H1 (cell line): ENCODE measurements at regions not wholly inside any gene's neighbourhood (a gene's known extent, or its start where the extent isn't known, plus 50 kb on each side); places are given as distances from the start of the nearest gene placed in this dataset.

Experiments used
- CHD1 ChIP-seq: IDR thresholded peaks from 2 replicates; pipeline ENCODE4 v1.6.1; 2012; ENCODE audit warnings: low read depth, low read length, improper control_type of control experiment
- GTF2F1 ChIP-seq: IDR thresholded peaks from 2 replicates; pipeline ENCODE4 v1.6.1; 2012; ENCODE audit warnings: low read depth, low read length, improper control_type of control experiment, borderline replicate concordance
- POU5F1 ChIP-seq: IDR thresholded peaks from 2 replicates; pipeline ENCODE4 v1.6.1; 2011; ENCODE audit warnings: low read depth, mild to moderate bottlenecking, low read length, moderate library complexity
- RNF2 ChIP-seq: fragments of 200-900, 300-1000 bp; sonication (generic); IDR thresholded peaks from 2 replicates; pipeline ENCODE4 v1.7.1; 2016; ENCODE audit warnings: borderline replicate concordance, low read depth, mild to moderate bottlenecking, antibody characterized with exemption, low read length; ENCODE audit not compliant: poor library complexity, severe bottlenecking; ENCODE audit errors: missing control alignments

GRCh38 chr13:63156816-63157215 lies 1741.2 kb upstream of the PCDH20 start (continued):
- TF ChIP-seq CHD1 (no peak), GTF2F1 (no peak), RNF2 (no peak), POU5F1 (no peak)
- TF ChIP-seq, all 59 proteins: peak for 0
